Activated B cell treated with CpG ODN at 0.5 μM for 24 hours (primary cell): ENCODE measurements at regions not wholly inside any gene's neighbourhood (a gene's known extent, or its start where the extent isn't known, plus 50 kb on each side); places are given as distances from the start of the nearest gene placed in this dataset.

Source experiments
- ATAC-seq: fragments of 200-7000 bp; cut with Tn5 transposase; one replicate; pipeline ENCODE4 v1.10.0; 2021; ENCODE audit warnings: low read depth, mild to moderate bottlenecking, moderate library complexity
- CTCF ChIA-PET: fragments of 350-600 bp; sonication (Branson Sonifier 250); formaldehyde crosslinking; loops from one replicate; lab custom pipeline; 2021; ENCODE audit warnings: antibody characterized with exemption; lab: Charles Lee
- POLR2A ChIA-PET: fragments of 350-600 bp; sonication (Branson Sonifier 250); formaldehyde crosslinking; loops from one replicate; lab custom pipeline; 2021; ENCODE audit warnings: antibody characterized with exemption; lab: Charles Lee
- DNase-seq: peaks from one replicate; pipeline ENCODE4 v3.0.0; 2022
- H3K27ac Mint-ChIP-seq: one replicate; pipeline ENCODE4 v1.8.0; 2020; ENCODE audit warnings: mixed read lengths
- H3K27me3 Mint-ChIP-seq: one replicate; pipeline ENCODE4 v1.8.0; 2021; ENCODE audit warnings: mixed read lengths
- H3K36me3 Mint-ChIP-seq: one replicate; pipeline ENCODE4 v1.8.0; 2021; ENCODE audit warnings: low read depth, mixed read lengths
- H3K4me1 Mint-ChIP-seq: one replicate; pipeline ENCODE4 v1.8.0; 2021; ENCODE audit warnings: mixed read lengths
- H3K4me3 Mint-ChIP-seq: one replicate; pipeline ENCODE4 v1.8.0; 2020; ENCODE audit warnings: mild to moderate bottlenecking, mixed read lengths
- H3K9me3 Mint-ChIP-seq: one replicate; pipeline ENCODE4 v1.8.0; 2020; ENCODE audit warnings: mixed read lengths
- CTCF ChIP-seq: fragments of 200-600 bp; IDR thresholded peaks from one replicate; pipeline ENCODE4 v1.8.0; 2022; ENCODE audit warnings: antibody characterized with exemption, mild to moderate bottlenecking
- intact Hi-C: fragments of 100-400 bp; cut with micrococcal nuclease; formaldehyde crosslinking; loops from one replicate; pipeline ENCODE4 v1.15.1; 2024

- no peak overlapping the region for H3K27ac Mint-ChIP-seq
- H3K4me1 Mint-ChIP-seq, result peaks cover 9% of the 10 kb centered on the region
- ChIA-PET CTCF (no interaction called here), POLR2A (no interaction called here)
- H3K27me3 Mint-ChIP-seq, result no peaks in the 10 kb centered on the region
- no peaks in the 10 kb centered on the region for H3K9me3 Mint-ChIP-seq
- TF ChIP-seq CTCF, result no peak
- DNase-seq, result no peak
- no peak for ATAC-seq
- intact Hi-C loops, result no loop called here
- H3K36me3 Mint-ChIP-seq, result no peaks in the 10 kb centered on the region
- no peak overlapping the region for H3K4me3 Mint-ChIP-seq
Observed at GRCh38 chr16:11425140-11425539, 79.9 kb downstream of the RMI2 start.

- DNase-seq, result no peak
- peaks cover 7% of the 10 kb centered on the region for H3K9me3 Mint-ChIP-seq
Observed at GRCh38 chr16:11428623-11428953, 83.3 kb downstream of the RMI2 start.

GRCh38 chr16:11429123-11429522 lies 83.9 kb downstream of the RMI2 start:
- ATAC-seq, result no peak
- ChIA-PET CTCF (no interaction called here), POLR2A (no interaction called here)
- no peak overlapping the region for H3K27ac Mint-ChIP-seq
- H3K36me3 Mint-ChIP-seq, result no peaks in the 10 kb centered on the region
- no peaks in the 10 kb centered on the region for H3K4me1 Mint-ChIP-seq
- H3K4me3 Mint-ChIP-seq, result no peak overlapping the region
- no peak for TF ChIP-seq CTCF
- intact Hi-C loops, result no loop called here
- H3K27me3 Mint-ChIP-seq, result no peaks in the 10 kb centered on the region
- H3K9me3 Mint-ChIP-seq, result peaks cover 7% of the 10 kb centered on the region
- no peak for DNase-seq

More at GRCh38 chr16:11428623-11428953, 83.3 kb downstream of the RMI2 start:
- no peaks in the 10 kb centered on the region for H3K27me3 Mint-ChIP-seq
- CTCF ChIA-PET, result no interaction called here
- no peak for TF ChIP-seq CTCF
- POLR2A ChIA-PET, result no interaction called here
- no peak for ATAC-seq
- H3K27ac Mint-ChIP-seq, result no peak overlapping the region
- no peak overlapping the region for H3K4me3 Mint-ChIP-seq
- intact Hi-C loops, result no loop called here
- H3K4me1 Mint-ChIP-seq, result no peaks in the 10 kb centered on the region
- H3K36me3 Mint-ChIP-seq, result no peaks in the 10 kb centered on the region

- H3K4me1 Mint-ChIP-seq, result no peaks in the 10 kb centered on the region
- CTCF ChIA-PET, result no interaction called here
- H3K4me3 Mint-ChIP-seq, result no peak overlapping the region
- POLR2A ChIA-PET, result no interaction called here
- no peak for TF ChIP-seq CTCF
- intact Hi-C loops, result no loop called here
- DNase-seq (no peak), ATAC-seq (no peak)
- H3K27ac Mint-ChIP-seq, result no peak overlapping the region
- H3K9me3 Mint-ChIP-seq, result peaks cover 7% of the 10 kb centered on the region
- no peaks in the 10 kb centered on the region for H3K27me3 Mint-ChIP-seq
- no peaks in the 10 kb centered on the region for H3K36me3 Mint-ChIP-seq
Observed at GRCh38 chr16:11429823-11430222, 84.6 kb downstream of the RMI2 start.

- Mint-ChIP-seq H3K36me3 (no peaks in the 10 kb centered on the region), H3K4me1 (no peaks in the 10 kb centered on the region), H3K27me3 (no peaks in the 10 kb centered on the region), H3K4me3 (no peak overlapping the region), H3K27ac (no peak overlapping the region), H3K9me3 (peaks cover 7% of the 10 kb centered on the region)
- no peak for TF ChIP-seq CTCF
- DNase-seq (no peak), ATAC-seq (no peak)
- intact Hi-C loops, result no loop called here
- ChIA-PET CTCF (no interaction called here), POLR2A (interaction anchor here (0.6 kb wide), 1 partner anchor 178 kb away, joined by 5 read pairs; no protein-coding TSS in a partner anchor)
Observed at GRCh38 chr16:11430601-11431317, 85.5 kb downstream of the RMI2 start.
